ENCODE measurements at regions not wholly inside any gene's neighbourhood (a gene's known extent, or its start where the extent isn't known, plus 50 kb on each side); places are given as distances from the start of the nearest gene placed in this dataset.

DNA sequence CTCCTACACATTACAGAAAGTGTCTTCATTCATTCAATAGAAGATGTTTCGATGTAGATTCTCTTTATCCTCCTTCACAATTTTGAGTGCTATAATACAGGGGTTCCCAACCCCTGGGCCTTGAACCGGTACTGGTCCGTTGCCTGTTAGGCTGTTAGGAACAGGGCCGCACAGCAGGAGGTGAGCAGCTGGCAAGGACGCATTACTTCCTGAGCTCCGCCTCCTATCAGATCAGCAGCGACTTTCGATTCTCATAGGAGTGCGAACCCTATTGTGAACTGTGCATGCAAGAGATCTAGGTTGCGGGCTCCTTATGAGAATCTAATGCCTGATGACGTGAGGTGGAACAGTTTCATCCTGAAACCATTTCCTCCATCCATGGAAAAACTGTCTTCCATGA is 153.0 kb upstream of the SMC2 start:
- TF ChIP-seq, protein P1, sequence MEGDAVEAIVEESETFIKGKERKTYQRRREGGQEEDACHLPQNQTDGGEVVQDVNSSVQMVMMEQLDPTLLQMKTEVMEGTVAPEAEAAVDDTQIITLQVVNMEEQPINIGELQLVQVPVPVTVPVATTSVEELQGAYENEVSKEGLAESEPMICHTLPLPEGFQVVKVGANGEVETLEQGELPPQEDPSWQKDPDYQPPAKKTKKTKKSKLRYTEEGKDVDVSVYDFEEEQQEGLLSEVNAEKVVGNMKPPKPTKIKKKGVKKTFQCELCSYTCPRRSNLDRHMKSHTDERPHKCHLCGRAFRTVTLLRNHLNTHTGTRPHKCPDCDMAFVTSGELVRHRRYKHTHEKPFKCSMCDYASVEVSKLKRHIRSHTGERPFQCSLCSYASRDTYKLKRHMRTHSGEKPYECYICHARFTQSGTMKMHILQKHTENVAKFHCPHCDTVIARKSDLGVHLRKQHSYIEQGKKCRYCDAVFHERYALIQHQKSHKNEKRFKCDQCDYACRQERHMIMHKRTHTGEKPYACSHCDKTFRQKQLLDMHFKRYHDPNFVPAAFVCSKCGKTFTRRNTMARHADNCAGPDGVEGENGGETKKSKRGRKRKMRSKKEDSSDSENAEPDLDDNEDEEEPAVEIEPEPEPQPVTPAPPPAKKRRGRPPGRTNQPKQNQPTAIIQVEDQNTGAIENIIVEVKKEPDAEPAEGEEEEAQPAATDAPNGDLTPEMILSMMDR (IDR thresholded peaks at IDR 0.05 in 2 of 3, conservative IDR thresholded peaks at IDR 0.05 in 1 of 3; ENCODE audit: borderline replicate concordance in 1 of 3, insufficient read depth in 1 of 3, low read depth in 2 of 3, low read length in 2 of 3), result no peak
- TF ChIP-seq POLR2AphosphoS5 (IDR thresholded peaks at IDR 0.05; ENCODE audit: low read depth, low read length), result no peak
- TF ChIP-seq RAD21 (IDR thresholded peaks at IDR 0.05; ENCODE audit: low read depth), result no peak
- TF ChIP-seq YY1 (IDR thresholded peaks at IDR 0.05; ENCODE audit: extremely low read depth, insufficient replicate concordance, low read depth, low read length), result no peak
- TF ChIP-seq SRF (IDR thresholded peaks at IDR 0.05; ENCODE audit: low read depth), result no peak
- TF ChIP-seq, protein P2, sequence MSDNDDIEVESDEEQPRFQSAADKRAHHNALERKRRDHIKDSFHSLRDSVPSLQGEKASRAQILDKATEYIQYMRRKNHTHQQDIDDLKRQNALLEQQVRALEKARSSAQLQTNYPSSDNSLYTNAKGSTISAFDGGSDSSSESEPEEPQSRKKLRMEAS (IDR thresholded peaks at IDR 0.05), result no peak
- no peak for TF ChIP-seq EZH2phosphoT487 (IDR thresholded peaks at IDR 0.05; ENCODE audit: borderline replicate concordance)
- no peak for TF ChIP-seq POLR2A (IDR thresholded peaks at IDR 0.05; ENCODE audit: borderline replicate concordance, extremely low read depth, insufficient read depth, insufficient read length)
- no peak for TF ChIP-seq EZH2 (IDR thresholded peaks at IDR 0.05)
- TF ChIP-seq, protein P3, sequence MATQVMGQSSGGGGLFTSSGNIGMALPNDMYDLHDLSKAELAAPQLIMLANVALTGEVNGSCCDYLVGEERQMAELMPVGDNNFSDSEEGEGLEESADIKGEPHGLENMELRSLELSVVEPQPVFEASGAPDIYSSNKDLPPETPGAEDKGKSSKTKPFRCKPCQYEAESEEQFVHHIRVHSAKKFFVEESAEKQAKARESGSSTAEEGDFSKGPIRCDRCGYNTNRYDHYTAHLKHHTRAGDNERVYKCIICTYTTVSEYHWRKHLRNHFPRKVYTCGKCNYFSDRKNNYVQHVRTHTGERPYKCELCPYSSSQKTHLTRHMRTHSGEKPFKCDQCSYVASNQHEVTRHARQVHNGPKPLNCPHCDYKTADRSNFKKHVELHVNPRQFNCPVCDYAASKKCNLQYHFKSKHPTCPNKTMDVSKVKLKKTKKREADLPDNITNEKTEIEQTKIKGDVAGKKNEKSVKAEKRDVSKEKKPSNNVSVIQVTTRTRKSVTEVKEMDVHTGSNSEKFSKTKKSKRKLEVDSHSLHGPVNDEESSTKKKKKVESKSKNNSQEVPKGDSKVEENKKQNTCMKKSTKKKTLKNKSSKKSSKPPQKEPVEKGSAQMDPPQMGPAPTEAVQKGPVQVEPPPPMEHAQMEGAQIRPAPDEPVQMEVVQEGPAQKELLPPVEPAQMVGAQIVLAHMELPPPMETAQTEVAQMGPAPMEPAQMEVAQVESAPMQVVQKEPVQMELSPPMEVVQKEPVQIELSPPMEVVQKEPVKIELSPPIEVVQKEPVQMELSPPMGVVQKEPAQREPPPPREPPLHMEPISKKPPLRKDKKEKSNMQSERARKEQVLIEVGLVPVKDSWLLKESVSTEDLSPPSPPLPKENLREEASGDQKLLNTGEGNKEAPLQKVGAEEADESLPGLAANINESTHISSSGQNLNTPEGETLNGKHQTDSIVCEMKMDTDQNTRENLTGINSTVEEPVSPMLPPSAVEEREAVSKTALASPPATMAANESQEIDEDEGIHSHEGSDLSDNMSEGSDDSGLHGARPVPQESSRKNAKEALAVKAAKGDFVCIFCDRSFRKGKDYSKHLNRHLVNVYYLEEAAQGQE (IDR thresholded peaks at IDR 0.05; ENCODE audit: low read depth), result no peak
- no peak for TF ChIP-seq EGR1 (IDR thresholded peaks at IDR 0.05; ENCODE audit: low read depth)
- no peak for TF ChIP-seq ZFX (IDR thresholded peaks at IDR 0.05)
- TF ChIP-seq JUND (IDR thresholded peaks at IDR 0.05), result no peak
